ENCODE measurements at regions not wholly inside any gene's neighbourhood (a gene's known extent, or its start where the extent isn't known, plus 50 kb on each side); places are given as distances from the start of the nearest gene placed in this dataset.
"Not testable (repeated sequence)": the region's sequence is repeated elsewhere in the genome, so short reads cannot be mapped to it uniquely, and the experiment has no call there.

GRCh38 chr1:203926025-203926540 lies 64.7 kb downstream of the SNRPE start:
- DNase-seq, result no peak

GRCh38 chr1:203929741-203930309 lies 68.4 kb downstream of the SNRPE start:
- DNase-seq, result no peak

- no peak for DNase-seq
Observed at GRCh38 chr1:203930342-203930741, 68.9 kb downstream of the SNRPE start.

GRCh38 chr1:203931953-203932352 lies 70.6 kb downstream of the SNRPE start:
- DNase-seq, result no peak

DNA sequence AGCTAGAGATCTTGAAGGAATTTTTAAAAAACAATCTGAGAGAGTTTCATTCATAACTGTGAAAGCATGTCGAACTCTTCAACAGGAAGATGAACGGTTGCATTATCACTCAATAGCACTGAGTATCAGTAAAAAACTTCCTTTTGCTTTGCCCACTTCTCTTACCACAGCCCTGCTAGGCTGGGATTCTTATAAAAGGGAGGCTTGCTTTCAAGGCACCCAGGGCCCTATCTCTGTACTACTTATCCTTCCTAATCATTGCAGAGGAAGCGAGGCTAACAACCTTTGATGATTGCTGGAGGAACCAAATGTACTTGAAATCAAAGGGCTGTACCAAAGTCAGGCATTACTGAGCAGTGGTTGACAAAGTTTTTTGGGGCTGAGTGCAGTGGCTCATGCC lies 71.2 kb downstream of the SNRPE start:
- DNase-seq, result no peak

GRCh38 chr1:203934027-203934426 lies 72.6 kb downstream of the SNRPE start:
- DNase-seq, result no peak

DNA sequence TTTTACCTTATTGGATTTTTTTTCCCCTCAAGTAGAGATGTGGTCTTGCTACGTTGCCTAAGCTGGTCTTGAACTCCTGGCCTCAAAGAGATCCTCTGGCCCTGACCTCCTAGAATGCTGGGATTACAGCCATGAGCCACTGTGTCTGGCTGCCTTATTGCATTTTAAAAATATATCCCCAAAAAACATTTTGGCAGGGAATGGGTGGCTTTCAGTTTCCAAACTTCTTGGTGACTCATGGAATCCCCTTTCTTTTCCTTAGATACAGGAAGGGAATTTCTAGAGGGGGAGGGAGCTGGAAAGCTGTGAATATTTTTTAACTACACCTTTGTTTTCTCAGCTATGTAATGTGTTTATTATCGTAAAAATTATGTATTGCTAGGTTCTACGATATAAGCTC lies 73.3 kb downstream of the SNRPE start:
- DNase-seq, result no peak

DNA sequence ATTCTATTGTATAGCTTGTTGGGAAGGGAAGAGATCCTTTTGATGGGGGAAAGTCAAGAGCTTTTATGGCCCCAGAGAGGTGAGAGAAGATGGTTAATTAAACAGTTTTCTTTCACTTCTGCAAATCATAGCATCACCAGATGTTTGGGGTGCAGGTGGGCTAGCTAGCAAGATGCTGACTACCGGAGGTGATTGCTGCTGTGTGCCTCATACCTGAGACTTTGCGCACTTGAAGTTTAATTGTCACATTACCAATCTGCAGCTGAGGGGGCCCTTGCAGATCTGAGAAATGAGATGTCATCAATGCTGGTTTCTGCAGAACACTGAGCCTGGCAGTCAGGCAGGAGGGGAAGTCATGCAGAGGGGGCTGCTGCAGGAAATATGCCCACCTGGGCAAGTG lies 73.9 kb downstream of the SNRPE start:
- no peak for DNase-seq

DNA sequence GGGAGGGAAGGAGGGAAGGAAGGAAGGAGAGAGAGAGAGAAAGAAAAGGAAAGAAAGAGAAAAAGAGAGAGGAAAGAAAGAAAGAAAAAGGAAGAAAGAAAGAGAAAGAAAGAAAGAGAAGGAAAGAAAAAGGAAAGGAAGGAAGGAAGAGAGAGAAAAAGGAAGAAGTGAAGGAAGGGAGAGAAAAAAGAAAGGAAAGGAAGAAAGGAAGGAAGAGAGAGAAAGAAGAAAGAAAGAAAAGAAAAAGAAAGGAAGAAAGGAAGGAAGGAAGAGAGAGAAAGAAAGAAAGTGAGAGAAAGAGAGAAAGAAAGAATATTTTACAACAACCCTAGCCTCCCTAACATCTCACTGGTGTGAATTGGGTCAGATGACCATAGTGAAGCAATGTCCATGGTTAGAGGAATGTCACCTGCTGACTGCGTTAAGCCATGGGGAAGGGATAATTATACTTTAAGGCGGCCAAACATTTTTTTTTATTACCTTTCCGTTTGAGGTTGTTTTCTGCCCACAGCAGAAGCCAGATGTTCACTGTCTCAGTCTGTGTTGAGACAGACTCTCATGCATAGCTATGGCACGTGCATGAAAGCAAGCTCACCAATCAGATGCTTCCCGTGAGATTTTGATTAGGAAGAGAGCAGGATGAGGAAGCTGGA lies 76.4 kb downstream of the SNRPE start:
- no peak for DNase-seq

DNA sequence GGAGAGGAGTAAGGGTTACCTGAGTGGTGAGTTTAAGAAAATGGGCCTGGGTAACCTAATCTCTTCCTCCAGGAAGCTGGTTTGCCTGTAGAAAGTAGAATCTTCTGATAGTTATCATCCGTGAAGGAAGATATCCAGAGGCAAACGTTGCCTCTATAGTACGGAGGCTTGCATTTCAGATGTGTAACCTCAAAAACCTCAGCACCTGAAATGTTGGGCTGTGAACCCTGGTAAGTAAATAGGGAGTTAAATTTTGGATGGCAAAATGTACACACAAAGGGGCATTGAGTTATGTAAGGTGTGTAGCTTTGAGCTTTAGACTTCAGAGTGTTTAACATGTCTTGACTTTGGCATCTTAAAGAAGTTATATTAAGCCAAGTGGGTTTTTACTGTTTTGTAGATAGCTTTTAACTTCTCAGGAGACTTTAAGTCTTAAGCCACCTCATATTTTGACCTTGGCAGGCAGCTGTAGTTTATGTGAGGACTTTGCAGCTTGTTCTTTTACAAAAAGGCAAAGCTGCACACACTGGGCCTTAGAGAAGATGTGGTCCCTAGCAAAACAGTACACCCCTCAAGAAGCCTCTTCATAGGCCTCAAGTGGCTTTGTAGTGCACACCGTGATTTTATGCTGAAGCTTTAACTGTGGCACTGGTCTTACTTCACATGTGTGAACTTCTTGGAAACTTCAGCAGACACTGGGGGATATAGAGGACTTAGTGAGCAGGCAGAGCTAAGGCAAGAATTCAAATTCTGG lies 83.4 kb downstream of the SNRPE start:
- DNase-seq, result no peak

- DNase-seq, result no peak
Observed at GRCh38 chr1:203954293-203954692, 92.9 kb downstream of the SNRPE start.

GRCh38 chr1:203954788-203955552 lies 93.6 kb downstream of the SNRPE start:
- no peak for DNase-seq

DNA sequence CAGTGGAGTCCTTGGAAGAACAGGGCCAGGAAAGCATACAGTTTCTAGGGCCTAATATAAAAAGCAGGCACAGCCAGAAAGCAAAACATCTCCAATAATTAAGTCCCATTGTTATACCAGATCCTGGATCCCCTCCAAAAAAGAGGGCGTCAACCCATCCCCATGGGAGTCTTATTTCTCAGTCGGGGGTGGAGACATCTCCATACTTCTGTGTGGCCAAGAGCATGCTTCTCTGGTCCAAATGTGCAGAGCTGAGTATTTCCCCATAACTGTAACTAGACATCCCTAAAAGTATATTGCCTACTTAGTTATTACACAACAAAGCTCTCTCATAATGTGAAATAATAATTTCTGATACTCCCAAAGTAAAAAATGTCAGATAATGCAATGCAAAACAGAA lies 104.2 kb upstream of the SOX13 start:
- no peak for DNase-seq

GRCh38 chr1:203969846-203970245 lies 103.1 kb upstream of the SOX13 start:
- DNase-seq, result no peak

DNA sequence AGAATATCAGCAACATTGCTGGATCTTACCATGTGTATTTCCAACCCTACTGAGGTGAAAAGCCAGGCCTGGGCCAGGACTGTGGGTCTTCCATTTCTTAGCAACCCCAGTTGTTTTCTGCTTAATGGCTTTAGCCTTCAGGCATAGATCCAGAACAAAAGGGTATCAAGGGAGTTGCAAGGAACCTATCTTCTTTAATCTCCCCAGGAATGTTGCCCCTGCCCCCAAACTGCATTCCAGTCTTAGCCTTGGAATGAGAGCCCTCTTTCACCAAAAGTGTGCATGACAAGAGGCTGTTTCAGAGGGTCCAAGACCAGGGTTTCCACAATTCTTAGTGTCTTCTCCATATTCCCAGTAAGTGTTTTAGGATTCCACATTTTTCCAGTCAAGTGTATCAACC lies 87.9 kb upstream of the SOX13 start:
- no peak for DNase-seq

GRCh38 chr1:203985676-203986075 lies 87.2 kb upstream of the SOX13 start:
- DNase-seq, result no peak

DNA sequence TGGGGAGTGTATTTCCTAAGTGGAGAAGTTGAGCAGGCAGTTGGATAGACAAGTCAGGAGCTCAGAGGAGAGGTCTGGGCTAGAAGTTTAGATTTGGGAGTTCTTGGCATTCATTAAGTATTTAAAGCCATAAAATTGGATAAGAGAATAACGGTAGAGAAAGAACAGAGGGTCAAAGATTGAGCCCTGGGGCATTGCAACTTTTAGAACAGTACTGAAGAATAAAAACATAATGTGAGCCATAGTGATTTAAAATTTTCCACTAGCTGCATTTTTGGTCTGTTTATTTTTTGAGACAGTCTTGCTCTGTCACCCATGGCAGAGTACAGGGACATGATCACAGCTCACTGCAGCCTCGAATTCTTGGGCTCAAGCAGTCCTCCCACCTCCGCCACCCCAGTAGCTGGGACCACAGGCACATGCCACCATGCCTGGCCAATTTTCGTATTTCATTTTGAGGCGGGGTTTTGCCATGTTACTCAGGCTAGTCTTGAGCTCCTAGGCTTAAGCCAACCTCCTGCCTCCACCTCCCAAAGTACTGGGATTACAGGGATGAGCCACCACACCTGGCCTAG lies 85.9 kb upstream of the SOX13 start:
- DNase-seq, result no peak

DNA sequence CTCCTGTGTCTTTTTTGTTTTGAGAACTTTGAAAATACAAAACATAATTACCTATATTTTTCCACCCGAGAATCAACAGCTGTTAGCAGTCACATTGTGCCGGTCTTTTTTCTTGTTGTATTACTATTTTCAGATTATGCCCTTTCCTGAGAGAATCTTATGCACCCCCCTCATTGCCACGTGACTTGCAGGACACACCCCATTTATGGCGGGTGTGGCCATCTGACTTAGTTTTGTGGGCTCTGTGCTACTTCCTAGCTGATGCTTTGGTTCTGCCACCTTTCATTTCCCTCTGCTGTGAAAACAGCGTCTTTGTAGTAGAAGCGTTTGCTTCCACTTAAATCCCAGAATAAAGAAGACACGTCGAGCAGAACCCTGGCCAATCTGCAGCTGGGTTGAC lies 82.8 kb upstream of the SOX13 start:
- DNase-seq, result no peak

DNA sequence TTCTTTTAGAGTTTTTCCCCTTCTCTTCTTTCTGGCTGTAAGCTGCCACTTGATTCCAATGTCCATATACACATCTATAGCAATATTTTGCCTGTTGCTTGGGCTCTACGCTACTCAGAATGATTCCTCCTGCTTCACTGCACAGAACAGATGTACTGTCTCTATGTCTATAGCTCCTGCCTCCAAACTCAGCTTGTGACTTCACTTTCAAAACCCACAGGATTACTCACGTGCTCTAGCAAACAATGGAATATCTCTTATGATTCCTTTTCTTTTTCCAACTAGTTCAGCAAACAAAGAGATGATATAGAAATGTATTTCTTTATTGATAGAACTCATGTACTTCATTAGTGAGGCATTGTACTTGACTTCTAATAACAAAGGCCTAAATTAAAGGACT lies 80.5 kb upstream of the SOX13 start:
- DNase-seq, result no peak

GRCh38 chr1:203993256-203993655 lies 79.7 kb upstream of the SOX13 start:
- no peak for DNase-seq

GRCh38 chr1:203995228-203995627 lies 77.7 kb upstream of the SOX13 start:
- no peak for DNase-seq

DNA sequence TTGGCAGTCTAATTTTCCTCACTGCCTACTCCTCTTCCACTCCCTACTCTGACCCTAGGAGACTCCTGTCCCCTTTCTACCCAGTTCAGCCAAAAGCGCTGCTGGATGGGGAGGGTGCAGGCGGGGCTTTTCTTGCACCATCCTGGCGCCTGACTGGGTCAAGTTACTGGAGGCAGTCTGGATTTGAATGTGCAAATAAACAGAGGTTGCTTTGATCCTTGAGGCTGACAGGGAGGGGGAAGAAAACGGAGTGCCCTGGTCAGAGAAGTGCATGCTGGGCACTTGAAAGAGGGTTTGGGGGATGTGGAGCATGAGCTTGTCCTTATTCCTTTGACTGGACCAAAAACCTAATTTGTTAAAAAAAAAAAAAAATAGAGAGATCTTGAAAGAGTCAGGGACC lies 76.8 kb upstream of the SOX13 start:
- peak; percentile 91 for DNase-seq

GRCh38 chr1:203998571-203998970 lies 74.3 kb upstream of the SOX13 start:
- DNase-seq, result not testable (repeated sequence)
